Psoas muscle (tissue), 7 donors: ENCODE measurements at regions not wholly inside any gene's neighbourhood (a gene's known extent, or its start where the extent isn't known, plus 50 kb on each side); places are given as distances from the start of the nearest gene placed in this dataset.

Source experiments
- ATAC-seq, 4 donors: fragments of 200-7000 bp; cut with Tn5 transposase; one replicate each; pipeline ENCODE4 v1.9.1; 2020; ENCODE audit warnings: moderate library complexity in 3 of 4, mild to moderate bottlenecking in 2 of 4
- DNase-seq, 2 donors: peaks; one replicate each; pipeline ENCODE4 v3.0.0-alpha.2; 2020
- H3K27ac ChIP-seq: fragments of 200-600 bp; one replicate; pipeline ENCODE4 v1.8.0; 2022
- H3K27me3 ChIP-seq, 3 donors: fragments of 200-600 bp in 1 of 3; one replicate each; pipeline versions ENCODE4 v1.6.1 to v1.8.0; 2013 to 2022; ENCODE audit warnings: low read length in 2 of 3, mild to moderate bottlenecking in 2 of 3, moderate library complexity in 1 of 3; ENCODE audit not compliant: insufficient read depth in 3 of 3
- H3K36me3 ChIP-seq, 2 donors: fragments of 200-600 bp in 1 of 2; one replicate each; pipeline versions ENCODE4 v1.6.1 to v1.8.0; 2013 to 2022; ENCODE audit warnings: low read depth in 1 of 2, mild to moderate bottlenecking in 1 of 2, moderate library complexity in 1 of 2; ENCODE audit not compliant: insufficient read depth in 1 of 2
- H3K4me1 ChIP-seq: fragments of 200-600 bp; one replicate; pipeline ENCODE4 v1.8.0; 2022
- H3K4me3 ChIP-seq: fragments of 200-600 bp; one replicate; pipeline ENCODE4 v1.8.0; 2022; ENCODE audit warnings: mild to moderate bottlenecking
- H3K9me3 ChIP-seq: fragments of 200-600 bp; one replicate; pipeline ENCODE4 v1.8.0; 2022
- WGBS, 3 donors: extraction: QIAGEN DNeasy Blood & Tissue Kit; methylation state at CpG; one replicate each; pipeline versions ENCODE4 v1.1.6 to v1.1.7; 2013; 5-methylcytosine and 5-hydroxymethylcytosine counted together
- intact Hi-C, 2 donors: fragments of 100-400 bp; cut with DNase I; formaldehyde crosslinking; loops; one replicate each; pipeline versions ENCODE4 v1.11.0 to v1.14.2; 2022
- TF ChIP-seq, protein P1 (sequence below): fragments of 200-600 bp; IDR thresholded peaks from one replicate; pipeline ENCODE4 v1.8.0; 2022; ENCODE audit warnings: antibody characterized with exemption
- donor health status: healthy with polysubstance abuse.
- donor health status: DM: no; HTN: no; CAD: no; lungs with moderate emphysema.
- donor health status: Bipolar disorder and iron deficiency.
- donor health status: healthy.
- donor health status: DM: yes; HTN: yes; CAD: no.
- donor health status: DM: no; HTN: no; CAD: no.
- donor health status: DM: yes; HTN: yes; CAD: no.

DNA sequence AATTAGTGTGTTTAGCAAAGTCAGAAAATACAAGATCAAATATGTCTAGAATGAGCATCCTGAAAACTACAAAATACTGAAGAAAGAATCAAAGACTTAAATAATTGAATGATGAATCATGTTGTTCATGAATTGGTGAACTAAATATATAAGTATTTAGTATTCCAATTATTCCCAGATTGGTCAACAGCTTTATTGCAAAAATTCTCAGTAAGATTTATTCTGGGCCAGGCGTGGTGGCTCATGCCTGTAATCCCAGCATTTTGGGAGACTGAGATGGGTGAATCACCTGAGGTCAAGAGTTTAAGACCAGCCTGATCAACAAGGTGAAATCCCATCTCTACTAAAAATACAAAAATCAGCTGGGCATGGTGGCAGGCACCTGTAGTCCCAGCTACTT is 250.0 kb upstream of the NECTIN3 start:
- no peak for ATAC-seq
- Histone ChIP-seq H3K9me3 (no peaks in the 10 kb centered on the region), H3K27me3 (no peaks in the 10 kb centered on the region), H3K27ac (no peak overlapping the region), H3K4me3 (no peak overlapping the region), H3K4me1 (no peaks in the 10 kb centered on the region), H3K36me3 (no peaks in the 10 kb centered on the region)
- 83 to 94% (median 92%) methylated on average over 1 of the region's 1 CpG for WGBS, 3 donors
- TF ChIP-seq, protein P1, sequence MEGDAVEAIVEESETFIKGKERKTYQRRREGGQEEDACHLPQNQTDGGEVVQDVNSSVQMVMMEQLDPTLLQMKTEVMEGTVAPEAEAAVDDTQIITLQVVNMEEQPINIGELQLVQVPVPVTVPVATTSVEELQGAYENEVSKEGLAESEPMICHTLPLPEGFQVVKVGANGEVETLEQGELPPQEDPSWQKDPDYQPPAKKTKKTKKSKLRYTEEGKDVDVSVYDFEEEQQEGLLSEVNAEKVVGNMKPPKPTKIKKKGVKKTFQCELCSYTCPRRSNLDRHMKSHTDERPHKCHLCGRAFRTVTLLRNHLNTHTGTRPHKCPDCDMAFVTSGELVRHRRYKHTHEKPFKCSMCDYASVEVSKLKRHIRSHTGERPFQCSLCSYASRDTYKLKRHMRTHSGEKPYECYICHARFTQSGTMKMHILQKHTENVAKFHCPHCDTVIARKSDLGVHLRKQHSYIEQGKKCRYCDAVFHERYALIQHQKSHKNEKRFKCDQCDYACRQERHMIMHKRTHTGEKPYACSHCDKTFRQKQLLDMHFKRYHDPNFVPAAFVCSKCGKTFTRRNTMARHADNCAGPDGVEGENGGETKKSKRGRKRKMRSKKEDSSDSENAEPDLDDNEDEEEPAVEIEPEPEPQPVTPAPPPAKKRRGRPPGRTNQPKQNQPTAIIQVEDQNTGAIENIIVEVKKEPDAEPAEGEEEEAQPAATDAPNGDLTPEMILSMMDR, result no peak
- no peak for DNase-seq
- intact Hi-C loops, result no loop called here

DNA sequence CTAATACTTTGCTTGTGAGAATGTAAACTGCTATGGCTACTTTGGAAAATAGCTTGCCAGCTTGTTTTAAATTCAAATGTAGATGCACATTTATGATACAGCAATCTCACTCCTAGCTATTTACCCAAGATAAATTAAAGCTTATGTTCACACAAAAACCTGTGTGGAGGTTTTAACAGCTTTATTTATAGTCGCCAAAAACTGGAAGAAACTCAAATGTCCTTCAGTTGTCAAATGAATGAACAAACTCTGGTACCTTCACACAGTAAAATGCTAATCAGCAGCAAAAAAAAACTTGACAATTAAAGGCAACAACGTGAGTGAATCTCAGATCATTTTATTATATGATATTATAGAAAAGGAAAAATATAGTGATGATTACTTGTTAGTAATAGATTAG is 248.6 kb upstream of the NECTIN3 start:
- no peak for DNase-seq
- no peak for ATAC-seq
- intact Hi-C loops, result no loop called here
- no peak overlapping the region for H3K27ac ChIP-seq
- H3K4me1 ChIP-seq, result no peaks in the 10 kb centered on the region
- WGBS, 3 donors, result 61 to 66% (median 65%) methylated on average over 2 of the region's 2 CpGs
- TF ChIP-seq, protein P1, result no peak
- no peak overlapping the region for H3K4me3 ChIP-seq
- no peaks in the 10 kb centered on the region for H3K27me3 ChIP-seq
- H3K36me3 ChIP-seq, result no peaks in the 10 kb centered on the region
- no peaks in the 10 kb centered on the region for H3K9me3 ChIP-seq

DNA sequence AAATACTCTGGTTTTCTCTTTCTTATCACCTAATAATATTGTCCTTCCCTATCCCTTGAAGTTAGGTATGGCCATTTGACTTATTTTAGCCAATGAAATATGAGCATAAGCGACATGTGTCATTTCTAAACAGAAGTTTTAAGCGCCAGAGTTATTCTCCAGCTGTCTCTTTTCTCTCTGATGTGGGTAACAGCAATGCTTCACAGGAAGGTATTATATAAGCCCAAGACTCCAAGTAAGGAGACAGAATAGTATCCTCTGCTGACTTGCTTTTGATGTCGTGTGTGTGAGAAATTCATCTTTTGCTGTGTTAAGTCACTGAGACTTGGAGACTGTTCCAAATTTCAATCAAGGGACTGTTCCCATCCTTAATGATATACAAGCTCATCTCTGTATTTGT is 224.6 kb upstream of the NECTIN3 start:
- H3K4me1 ChIP-seq, result no peaks in the 10 kb centered on the region
- H3K9me3 ChIP-seq, result no peaks in the 10 kb centered on the region
- 53 to 64% (median 54%) methylated on average over 3 of the region's 3 CpGs for WGBS, 3 donors
- H3K36me3 ChIP-seq, result no peaks in the 10 kb centered on the region
- H3K4me3 ChIP-seq, result no peak overlapping the region
- no peaks in the 10 kb centered on the region for H3K27me3 ChIP-seq
- TF ChIP-seq, protein P1, result no peak
- no peak overlapping the region for H3K27ac ChIP-seq
- intact Hi-C loops, result no loop called here
- ATAC-seq (no peak), DNase-seq (no peak)

DNA sequence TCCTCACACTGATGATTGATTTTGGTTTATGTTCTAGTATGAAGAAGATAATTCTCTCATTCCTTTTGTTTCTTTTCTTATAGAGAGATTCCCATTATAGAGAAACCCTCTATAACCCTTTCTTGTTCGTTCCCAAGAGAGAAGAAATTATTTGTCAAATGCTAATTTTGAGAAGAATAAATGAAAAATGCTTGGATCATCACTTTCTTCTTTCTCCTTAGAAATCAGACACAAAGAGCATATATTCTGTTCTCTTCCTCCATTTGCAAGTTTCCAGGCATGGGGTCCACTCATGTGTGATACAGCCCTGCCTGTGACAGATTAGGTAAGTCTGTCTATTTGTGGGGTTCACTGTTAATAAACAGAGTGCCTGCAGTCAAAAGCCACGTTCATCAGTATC is 222.6 kb upstream of the NECTIN3 start:
- H3K4me1 ChIP-seq, result no peaks in the 10 kb centered on the region
- no peak overlapping the region for H3K4me3 ChIP-seq
- intact Hi-C loops, result no loop called here
- H3K27me3 ChIP-seq, result no peaks in the 10 kb centered on the region
- WGBS, 3 donors, result 62 to 66% (median 65%) methylated on average over 2 of the region's 2 CpGs
- TF ChIP-seq, protein P1, result no peak
- no peaks in the 10 kb centered on the region for H3K9me3 ChIP-seq
- DNase-seq (no peak), ATAC-seq (no peak)
- H3K27ac ChIP-seq, result no peak overlapping the region
- no peaks in the 10 kb centered on the region for H3K36me3 ChIP-seq

DNA sequence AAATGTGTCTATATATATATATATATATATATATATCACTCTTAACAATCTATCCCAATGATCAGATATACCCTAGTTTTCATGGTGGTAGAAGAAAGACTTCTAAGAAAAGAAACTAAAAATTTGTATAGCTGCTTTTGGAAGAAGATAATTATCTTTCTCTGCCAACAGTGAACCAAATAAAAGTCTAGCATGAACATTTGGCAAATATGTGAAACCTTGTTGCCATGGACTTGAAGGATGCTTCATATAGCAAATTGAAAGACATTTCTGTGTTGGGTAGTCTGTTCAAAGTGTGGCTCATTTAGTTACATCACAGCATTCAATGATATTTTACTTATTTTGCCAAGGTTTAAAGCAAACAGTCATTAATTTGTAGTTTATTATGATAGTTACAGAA is 219.9 kb upstream of the NECTIN3 start:
- ATAC-seq (no peak), DNase-seq (no peak)
- no peaks in the 10 kb centered on the region for H3K27me3 ChIP-seq
- intact Hi-C loops, result no loop called here
- H3K36me3 ChIP-seq, result no peaks in the 10 kb centered on the region
- no peak overlapping the region for H3K4me3 ChIP-seq
- no peak overlapping the region for H3K27ac ChIP-seq
- no peaks in the 10 kb centered on the region for H3K4me1 ChIP-seq
- TF ChIP-seq, protein P1, result no peak
- H3K9me3 ChIP-seq, result no peaks in the 10 kb centered on the region
